GM10266 (cell line): ENCODE measurements at regions not wholly inside any gene's neighbourhood (a gene's known extent, or its start where the extent isn't known, plus 50 kb on each side); places are given as distances from the start of the nearest gene placed in this dataset.

Source experiments
- DNase-seq: peaks from one replicate; pipeline ENCODE4 v3.0.0; 2012; ENCODE audit errors: extremely low spot score
- TF ChIP-seq, protein P1 (sequence below): IDR thresholded peaks from 2 replicates; pipeline ENCODE4 v1.5.1; 2012; ENCODE audit warnings: mild to moderate bottlenecking, low read depth; ENCODE audit not compliant: control insufficient read depth, insufficient read depth; ENCODE audit errors: missing control alignments

- TF ChIP-seq, protein P1, sequence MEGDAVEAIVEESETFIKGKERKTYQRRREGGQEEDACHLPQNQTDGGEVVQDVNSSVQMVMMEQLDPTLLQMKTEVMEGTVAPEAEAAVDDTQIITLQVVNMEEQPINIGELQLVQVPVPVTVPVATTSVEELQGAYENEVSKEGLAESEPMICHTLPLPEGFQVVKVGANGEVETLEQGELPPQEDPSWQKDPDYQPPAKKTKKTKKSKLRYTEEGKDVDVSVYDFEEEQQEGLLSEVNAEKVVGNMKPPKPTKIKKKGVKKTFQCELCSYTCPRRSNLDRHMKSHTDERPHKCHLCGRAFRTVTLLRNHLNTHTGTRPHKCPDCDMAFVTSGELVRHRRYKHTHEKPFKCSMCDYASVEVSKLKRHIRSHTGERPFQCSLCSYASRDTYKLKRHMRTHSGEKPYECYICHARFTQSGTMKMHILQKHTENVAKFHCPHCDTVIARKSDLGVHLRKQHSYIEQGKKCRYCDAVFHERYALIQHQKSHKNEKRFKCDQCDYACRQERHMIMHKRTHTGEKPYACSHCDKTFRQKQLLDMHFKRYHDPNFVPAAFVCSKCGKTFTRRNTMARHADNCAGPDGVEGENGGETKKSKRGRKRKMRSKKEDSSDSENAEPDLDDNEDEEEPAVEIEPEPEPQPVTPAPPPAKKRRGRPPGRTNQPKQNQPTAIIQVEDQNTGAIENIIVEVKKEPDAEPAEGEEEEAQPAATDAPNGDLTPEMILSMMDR: no peak
- DNase-seq: no peak
These were observed 344.5 kb upstream of the ITGA1 start for GRCh38 chr5:52443187-52443586.

DNA sequence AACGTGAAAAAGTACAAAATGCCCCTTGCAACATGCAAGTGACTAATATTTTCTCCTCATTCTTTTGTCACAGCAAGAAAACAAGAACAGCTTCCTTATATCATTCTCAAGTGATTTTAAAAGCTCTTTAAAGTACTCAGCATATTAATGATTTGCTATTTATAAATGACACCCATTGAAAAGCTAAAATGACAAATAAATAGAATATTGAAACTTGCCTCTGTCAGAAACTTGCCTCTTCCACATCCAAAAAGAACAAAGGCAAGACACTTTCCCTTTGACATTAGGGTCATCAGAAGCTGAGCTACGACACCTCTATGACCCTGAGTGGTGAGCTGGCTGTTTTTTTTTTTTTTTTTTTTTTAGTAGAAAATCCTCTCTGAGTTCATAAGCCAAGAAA is 339.6 kb upstream of the ITGA1 start:
- TF ChIP-seq, protein P1: no peak

GRCh38 chr5:52449516-52449915 is 338.2 kb upstream of the ITGA1 start:
- no peak for DNase-seq
- TF ChIP-seq, protein P1: no peak

More for the DNA sequence above, 339.6 kb upstream of the ITGA1 start:
- no peak for DNase-seq

DNA sequence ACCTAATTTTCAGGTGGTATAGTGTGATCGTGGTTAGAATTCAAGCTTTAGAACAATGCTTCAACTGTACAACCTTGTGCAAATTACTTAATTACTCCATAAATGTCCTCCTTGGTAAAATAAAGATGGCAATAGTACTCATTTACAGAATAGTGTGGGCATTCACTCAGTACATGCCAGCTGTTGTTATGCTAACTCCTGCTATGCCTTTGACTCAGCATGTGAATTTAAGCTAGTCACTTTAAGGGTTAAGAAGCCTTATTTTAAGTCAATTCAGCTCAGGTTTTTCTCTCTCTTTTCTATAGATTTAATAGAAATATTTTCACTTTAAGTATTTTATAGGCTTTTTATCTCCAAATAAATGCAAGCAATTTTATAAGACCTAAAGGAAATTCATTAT is 335.6 kb upstream of the ITGA1 start:
- DNase-seq: no peak
- TF ChIP-seq, protein P1: no peak

DNA sequence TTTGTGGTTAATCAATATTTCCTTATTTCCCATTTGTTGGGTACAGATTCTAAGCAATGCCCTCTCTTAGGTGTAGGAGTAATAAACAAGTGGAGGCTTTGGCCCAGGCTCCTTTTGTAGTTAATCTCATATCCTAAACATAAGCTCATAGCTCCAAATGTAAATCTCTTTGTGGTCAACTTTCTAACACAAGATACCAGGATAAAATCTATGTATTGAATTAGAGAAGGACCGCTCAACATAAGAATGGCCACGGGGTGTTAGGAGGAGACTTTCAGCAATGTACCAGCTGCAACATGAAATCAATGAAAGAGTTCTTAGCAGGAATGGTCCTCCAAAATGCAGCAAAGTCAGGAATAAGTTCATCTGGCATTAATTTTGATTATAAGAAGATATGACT is 334.5 kb upstream of the ITGA1 start:
- TF ChIP-seq, protein P1: no peak
- DNase-seq: no peak

GRCh38 chr5:52455920-52456319 is 331.8 kb upstream of the ITGA1 start:
- TF ChIP-seq, protein P1: no peak
- no peak for DNase-seq

GRCh38 chr5:52457810-52458209 is 329.9 kb upstream of the ITGA1 start:
- no peak for DNase-seq
- TF ChIP-seq, protein P1: no peak
